PFSK-1 (cell line): ENCODE measurements at regions not wholly inside any gene's neighbourhood (a gene's known extent, or its start where the extent isn't known, plus 50 kb on each side); places are given as distances from the start of the nearest gene placed in this dataset.

ENCODE experiments used
- POLR2AphosphoS5 ChIP-seq: IDR thresholded peaks from 2 replicates; pipeline ENCODE4 v1.6.1; 2012; ENCODE audit warnings: low read depth, mild to moderate bottlenecking, control low read depth, low read length, moderate library complexity
- SIN3A ChIP-seq: IDR thresholded peaks from 2 replicates; pipeline ENCODE4 v1.6.1; 2012; ENCODE audit warnings: mild to moderate bottlenecking, low read length, moderate library complexity, borderline replicate concordance; ENCODE audit not compliant: insufficient read depth

GRCh38 chr22:49176956-49177355 lies 650.7 kb downstream of the BRD1 start:
- no peak for TF ChIP-seq POLR2AphosphoS5
- no peak for TF ChIP-seq SIN3A
